Sigmoid colon (tissue), 4 donors: ENCODE measurements at regions not wholly inside any gene's neighbourhood (a gene's known extent, or its start where the extent isn't known, plus 50 kb on each side); places are given as distances from the start of the nearest gene placed in this dataset.

Experiments
- CTCF ChIP-seq, 4 experiments: fragments of 450-650 bp in 3 of 4; fragments of 200-600 bp in 1 of 4; IDR thresholded peaks; one replicate each; pipeline ENCODE4 v1.5.1; 2016 to 2019; ENCODE audit warnings: antibody characterized with exemption in 4 of 4, mild to moderate bottlenecking in 3 of 4, moderate library complexity in 2 of 4
- EP300 ChIP-seq, 4 donors: sonication (generic); formaldehyde crosslinking; IDR thresholded peaks; one replicate each; pipeline ENCODE4 v1.6.1; 2017; ENCODE audit warnings: antibody characterized with exemption in 4 of 4
- POLR2A ChIP-seq, 2 donors: fragments of 450-650 bp; IDR thresholded peaks; one replicate each; pipeline ENCODE4 v1.6.1; 2016; ENCODE audit warnings: antibody characterized with exemption in 2 of 2, mild to moderate bottlenecking in 2 of 2, moderate library complexity in 2 of 2
- POLR2AphosphoS5 ChIP-seq, 4 donors: sonication (generic); formaldehyde crosslinking; IDR thresholded peaks; one replicate each; pipeline ENCODE4 v1.6.1; 2017; ENCODE audit warnings: antibody characterized with exemption in 4 of 4

GRCh38 chr2:66255867-66256266, 179.1 kb upstream of the MEIS1 start:
- TF ChIP-seq POLR2A (IDR thresholded peaks at IDR 0.05) (no peak), CTCF (IDR thresholded peaks at IDR 0.05) (no peak), POLR2AphosphoS5 (IDR thresholded peaks at IDR 0.05) (no peak), EP300 (IDR thresholded peaks at IDR 0.05) (no peak)
